ENCODE measurements at regions not wholly inside any gene's neighbourhood (a gene's known extent, or its start where the extent isn't known, plus 50 kb on each side); places are given as distances from the start of the nearest gene placed in this dataset.

DNA sequence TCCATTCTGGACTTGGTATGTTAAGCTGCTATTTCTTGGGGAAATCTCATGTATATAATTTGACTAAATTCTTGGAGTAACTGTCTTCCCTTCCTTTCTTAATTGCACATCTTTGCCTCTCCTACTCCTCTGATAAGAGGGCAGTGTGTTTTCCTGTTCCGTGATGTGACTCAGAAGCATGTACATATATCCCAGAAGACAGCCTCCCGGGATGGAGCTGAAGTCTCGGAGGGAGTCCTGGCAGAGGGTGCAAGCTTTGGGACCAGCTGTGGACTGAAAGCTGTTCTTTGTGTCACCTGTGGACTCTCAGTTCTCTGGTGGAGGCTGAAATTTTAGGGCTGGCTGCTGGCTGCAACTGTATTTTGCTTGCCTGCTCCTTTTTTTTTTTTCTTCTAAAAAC is 54.7 kb upstream of the MGAT5 start:
- TF ChIP-seq CTCF (IDR thresholded peaks at IDR 0.05) (no peak), POLR2A (IDR thresholded peaks at IDR 0.05) (no peak)
